ENCODE measurements at regions not wholly inside any gene's neighbourhood (a gene's known extent, or its start where the extent isn't known, plus 50 kb on each side); places are given as distances from the start of the nearest gene placed in this dataset.

GRCh38 chr2:180524499-180524898 is 455.9 kb upstream of the UBE2E3 start:
- no peaks in the 10 kb centered on the region for H3K27me3 ChIP-seq (ENCODE audit: control insufficient read depth, insufficient read depth, low read length)
- peak overlapping the region; percentile 79 for H4K91ac ChIP-seq (ENCODE audit: insufficient read depth, low read depth, low read length)
- DNase-seq: peak; percentile 29
- in situ Hi-C loops (cut with MboI; ENCODE audit: low sequenced_read_pairs) (no loop called here), intact Hi-C loops (cut with micrococcal nuclease) (loop anchor here (5.0 kb wide), 1 partner anchor 528 kb away; no protein-coding TSS in a partner anchor), dilution Hi-C loops (cut with HindIII; ENCODE audit: low sequenced_read_pairs, unreplicated experiment) (no loop called here)
- peak; percentile 30 for ATAC-seq (ENCODE audit: low read depth)
- peak overlapping the region; percentile 67 for H3K14ac ChIP-seq (replicated peaks; ENCODE audit: low read depth, low read length)
- peak overlapping the region; percentile 30 for H3K27ac ChIP-seq (ENCODE audit: insufficient read depth, low read length)
- H2AK9ac ChIP-seq (replicated peaks; ENCODE audit: low read depth, low read length, poor library complexity): peak overlapping the region; percentile 94
- peak overlapping the region; percentile 63 for H2BK15ac ChIP-seq (ENCODE audit: low read depth, low read length)
- no peak for TF ChIP-seq RAD21 (IDR thresholded peaks at IDR 0.05; ENCODE audit: low read length)
- TF ChIP-seq, protein P1, sequence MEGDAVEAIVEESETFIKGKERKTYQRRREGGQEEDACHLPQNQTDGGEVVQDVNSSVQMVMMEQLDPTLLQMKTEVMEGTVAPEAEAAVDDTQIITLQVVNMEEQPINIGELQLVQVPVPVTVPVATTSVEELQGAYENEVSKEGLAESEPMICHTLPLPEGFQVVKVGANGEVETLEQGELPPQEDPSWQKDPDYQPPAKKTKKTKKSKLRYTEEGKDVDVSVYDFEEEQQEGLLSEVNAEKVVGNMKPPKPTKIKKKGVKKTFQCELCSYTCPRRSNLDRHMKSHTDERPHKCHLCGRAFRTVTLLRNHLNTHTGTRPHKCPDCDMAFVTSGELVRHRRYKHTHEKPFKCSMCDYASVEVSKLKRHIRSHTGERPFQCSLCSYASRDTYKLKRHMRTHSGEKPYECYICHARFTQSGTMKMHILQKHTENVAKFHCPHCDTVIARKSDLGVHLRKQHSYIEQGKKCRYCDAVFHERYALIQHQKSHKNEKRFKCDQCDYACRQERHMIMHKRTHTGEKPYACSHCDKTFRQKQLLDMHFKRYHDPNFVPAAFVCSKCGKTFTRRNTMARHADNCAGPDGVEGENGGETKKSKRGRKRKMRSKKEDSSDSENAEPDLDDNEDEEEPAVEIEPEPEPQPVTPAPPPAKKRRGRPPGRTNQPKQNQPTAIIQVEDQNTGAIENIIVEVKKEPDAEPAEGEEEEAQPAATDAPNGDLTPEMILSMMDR (conservative IDR thresholded peaks at IDR 0.05; ENCODE audit: low read depth, low read length): no peak
- TF ChIP-seq RCOR1 (IDR thresholded peaks at IDR 0.05; ENCODE audit: insufficient replicate concordance, low read length): no peak
- no peak for TF ChIP-seq MAZ (IDR thresholded peaks at IDR 0.05; ENCODE audit: borderline replicate concordance, low read depth, low read length)
- no peak for TF ChIP-seq BHLHE40 (IDR thresholded peaks at IDR 0.05; ENCODE audit: low read depth, low read length)
- no peak for TF ChIP-seq NFE2L2 (IDR thresholded peaks at IDR 0.05; ENCODE audit: low read depth, low read length)
- H3K56ac ChIP-seq (ENCODE audit: extremely low read depth, insufficient read depth, low read length): peak overlapping the region; percentile 70
- POLR2A ChIA-PET (ENCODE audit: unreplicated experiment): no interaction called here
- H3K9me1 ChIP-seq (ENCODE audit: insufficient read depth, low read length): 0 out of 2 replicates have a peak, but pooled peaks cover 3% of the 10 kb centered on the region
- peak overlapping the region; percentile 93 for H2AK5ac ChIP-seq (ENCODE audit: low read depth, low read length)
- no peaks in the 10 kb centered on the region for H3K36me3 ChIP-seq (ENCODE audit: control insufficient read depth, insufficient read depth, low read length)
- H3K4me1 ChIP-seq (ENCODE audit: control insufficient read depth, insufficient read depth, low read length): peaks cover 8% of the 10 kb centered on the region
- 86% methylated on average over 2 of the region's 2 CpGs; no CpG with 5 or more reads in 1 of the 2 experiments for WGBS, 2 experiments (ENCODE audit: extremely low coverage in 2 of 2, insufficient read length in 1 of 2)
- H3K9ac ChIP-seq (ENCODE audit: low read depth, low read length): no peak overlapping the region
- no TSS peak for BruUV-seq (replicated peaks)
- peak overlapping the region; percentile 82 for H2AFZ ChIP-seq (replicated peaks; ENCODE audit: low read length, poor library complexity)
- H3K4me3 ChIP-seq (ENCODE audit: insufficient read depth, low read depth, low read length): no peak overlapping the region
- H3K9me3 ChIP-seq (ENCODE audit: control insufficient read depth, insufficient read depth, low read length): no peaks in the 10 kb centered on the region
- CTCF ChIA-PET: no interaction called here
- peak overlapping the region; percentile 53 for H3K23ac ChIP-seq (ENCODE audit: low read depth, low read length)
- peak overlapping the region; percentile 61; the same call in 1 of the 2 replicates for H3K4me2 ChIP-seq (ENCODE audit: low read depth, low read length)
- peak overlapping the region; percentile 85 for H2BK5ac ChIP-seq (ENCODE audit: low read depth, low read length, poor library complexity, severe bottlenecking)
- H3K4ac ChIP-seq (ENCODE audit: low read depth, low read length): peak overlapping the region; percentile 92
- H4K20me1 ChIP-seq (ENCODE audit: insufficient read depth, low read length): no peaks in the 10 kb centered on the region
- H4K8ac ChIP-seq (ENCODE audit: low read depth in 2 of 2, low read length in 2 of 2): peak overlapping the region; percentile 84 to 91
- peak overlapping the region; percentile 98 for H2BK20ac ChIP-seq (ENCODE audit: low read depth, low read length)
- no peaks in the 10 kb centered on the region for H3K79me1 ChIP-seq (ENCODE audit: low read depth in 1 of 2, low read length in 2 of 2)
- H3K18ac ChIP-seq (ENCODE audit: low read depth, low read length): peak overlapping the region; percentile 73; the same call in 1 of the 2 replicates
- peak overlapping the region; percentile 49; the same call in 1 of the 2 replicates for H4K5ac ChIP-seq (ENCODE audit: low read depth, low read length)
- peak overlapping the region; percentile 97 for H2BK120ac ChIP-seq (ENCODE audit: low read depth, low read length)
